ENCODE measurements at regions not wholly inside any gene's neighbourhood (a gene's known extent, or its start where the extent isn't known, plus 50 kb on each side); places are given as distances from the start of the nearest gene placed in this dataset.

- Histone ChIP-seq H3K9me3 (no peaks in the 10 kb centered on the region), H3K4me3 (no peak overlapping the region), H3K4me1 (no peaks in the 10 kb centered on the region), H3K27me3 (no peaks in the 10 kb centered on the region), H3K36me3 (replicated peaks in 1 of 2; ENCODE audit: insufficient read depth in 1 of 2, low read depth in 2 of 2) (no peaks in the 10 kb centered on the region), H3K27ac (no peak overlapping the region)
- ATAC-seq (no peak), DNase-seq (no peak)
- intact Hi-C loops (cut with DNase I), result no loop called here
- no peak for TF ChIP-seq CTCF (IDR thresholded peaks at IDR 0.05)
- no peak for TF ChIP-seq POLR2A (IDR thresholded peaks at IDR 0.05)
- WGBS, 2 donors, result 57 to 67% methylated on average over 3 of the region's 3 CpGs
These were observed 161.1 kb downstream of the SLC35B3 start for GRCh38 chr6:8274226-8274625.

- TF ChIP-seq CTCF (IDR thresholded peaks at IDR 0.05) (no peak), POLR2A (IDR thresholded peaks at IDR 0.05) (no peak)
- Histone ChIP-seq H3K4me3 (no peak overlapping the region), H3K27ac (no peak overlapping the region), H3K36me3 (replicated peaks in 1 of 2; ENCODE audit: insufficient read depth in 1 of 2, low read depth in 2 of 2) (no peaks in the 10 kb centered on the region), H3K9me3 (no peaks in the 10 kb centered on the region), H3K4me1 (no peaks in the 10 kb centered on the region), H3K27me3 (no peaks in the 10 kb centered on the region)
- intact Hi-C loops (cut with DNase I), result no loop called here
- WGBS, 2 donors, result 31 to 34% methylated on average over 2 of the region's 2 CpGs
- ATAC-seq (no peak), DNase-seq (no peak)
These were observed 165.4 kb downstream of the SLC35B3 start for GRCh38 chr6:8269872-8270454.

GRCh38 chr6:8269094-8269493, 166.3 kb downstream of the SLC35B3 start:
- ATAC-seq, result no peak
- intact Hi-C loops (cut with DNase I), result no loop called here
- Histone ChIP-seq H3K4me1 (no peaks in the 10 kb centered on the region), H3K4me3 (no peak overlapping the region), H3K27me3 (no peaks in the 10 kb centered on the region), H3K36me3 (replicated peaks in 1 of 2; ENCODE audit: insufficient read depth in 1 of 2, low read depth in 2 of 2) (no peaks in the 10 kb centered on the region), H3K27ac (no peak overlapping the region), H3K9me3 (no peaks in the 10 kb centered on the region)
- WGBS, 2 donors, result 50 to 66% methylated on average over 2 of the region's 2 CpGs
- TF ChIP-seq CTCF (IDR thresholded peaks at IDR 0.05) (no peak), POLR2A (IDR thresholded peaks at IDR 0.05) (no peak)
- DNase-seq, result no peak

- TF ChIP-seq CTCF (IDR thresholded peaks at IDR 0.05) (no peak), POLR2A (IDR thresholded peaks at IDR 0.05) (no peak)
- no peaks in the 10 kb centered on the region for H3K36me3 ChIP-seq (replicated peaks in 1 of 2; ENCODE audit: insufficient read depth in 1 of 2, low read depth in 2 of 2)
- no peak overlapping the region for H3K4me3 ChIP-seq
- ATAC-seq (no peak), DNase-seq (no peak)
- no peak overlapping the region for H3K27ac ChIP-seq
- WGBS, 2 donors, result 58 to 86% methylated on average over 9 of the region's 9 CpGs
- intact Hi-C loops (cut with DNase I), result no loop called here
- no peaks in the 10 kb centered on the region for H3K4me1 ChIP-seq
- no peaks in the 10 kb centered on the region for H3K9me3 ChIP-seq
- H3K27me3 ChIP-seq, result no peaks in the 10 kb centered on the region
These were observed 166.3 kb upstream of the EEF1E1 start for GRCh38 chr6:8268606-8269005.

- Histone ChIP-seq H3K4me1 (no peaks in the 10 kb centered on the region), H3K36me3 (replicated peaks in 1 of 2; ENCODE audit: insufficient read depth in 1 of 2, low read depth in 2 of 2) (no peaks in the 10 kb centered on the region), H3K27me3 (no peaks in the 10 kb centered on the region), H3K9me3 (no peaks in the 10 kb centered on the region), H3K27ac (no peak overlapping the region), H3K4me3 (no peak overlapping the region)
- DNase-seq (no peak), ATAC-seq (no peak)
- no peak for TF ChIP-seq POLR2A (IDR thresholded peaks at IDR 0.05)
- TF ChIP-seq CTCF (IDR thresholded peaks at IDR 0.05), result no peak
- WGBS, 2 donors, result 30 to 38% methylated on average over 1 of the region's 1 CpG
- intact Hi-C loops (cut with DNase I), result no loop called here
These were observed 165.8 kb upstream of the EEF1E1 start for GRCh38 chr6:8268156-8268555.

Measured in body of pancreas (tissue), 4 donors.